ENCODE measurements at regions not wholly inside any gene's neighbourhood (a gene's known extent, or its start where the extent isn't known, plus 50 kb on each side); places are given as distances from the start of the nearest gene placed in this dataset.

- no peak for DNase-seq
These were observed 240.7 kb upstream of the PLEKHG7 start for GRCh38 chr12:92462049-92462448.

GRCh38 chr12:92459850-92460249 lies 242.9 kb upstream of the PLEKHG7 start:
- DNase-seq: no peak

GRCh38 chr12:92458996-92459395 lies 243.8 kb upstream of the PLEKHG7 start:
- DNase-seq: no peak

GRCh38 chr12:92457458-92458180 lies 245.2 kb upstream of the PLEKHG7 start:
- DNase-seq: no peak

GRCh38 chr12:92452763-92453162 lies 250.0 kb upstream of the PLEKHG7 start:
- DNase-seq: no peak

GRCh38 chr12:92446083-92446460 lies 256.7 kb upstream of the PLEKHG7 start:
- no peak for DNase-seq

- no peak for DNase-seq
These were observed 257.3 kb upstream of the PLEKHG7 start for GRCh38 chr12:92445253-92446082.

GRCh38 chr12:92444763-92445162 lies 258.0 kb upstream of the PLEKHG7 start:
- DNase-seq: no peak

GRCh38 chr12:92442782-92443181 lies 260.0 kb upstream of the PLEKHG7 start:
- DNase-seq: no peak

- no peak for DNase-seq
These were observed 262.7 kb upstream of the PLEKHG7 start for GRCh38 chr12:92440072-92440471.

- DNase-seq: no peak
These were observed 263.4 kb upstream of the PLEKHG7 start for GRCh38 chr12:92439420-92439805.

- DNase-seq: no peak
These were observed 264.0 kb upstream of the PLEKHG7 start for GRCh38 chr12:92438641-92439419.

- no peak for DNase-seq
These were observed 265.3 kb upstream of the PLEKHG7 start for GRCh38 chr12:92437452-92437851.

GRCh38 chr12:92436856-92437255 lies 265.9 kb upstream of the PLEKHG7 start:
- no peak for DNase-seq

- DNase-seq: no peak
These were observed 268.2 kb upstream of the PLEKHG7 start for GRCh38 chr12:92434607-92435025.

- DNase-seq: no peak
These were observed 269.9 kb upstream of the PLEKHG7 start for GRCh38 chr12:92432724-92433441.

GRCh38 chr12:92431146-92431545 lies 271.6 kb upstream of the PLEKHG7 start:
- no peak for DNase-seq

GRCh38 chr12:92426332-92426731 lies 276.5 kb upstream of the PLEKHG7 start:
- no peak for DNase-seq

GRCh38 chr12:92425165-92425564 lies 277.6 kb upstream of the PLEKHG7 start:
- no peak for DNase-seq

GRCh38 chr12:92424338-92424737 lies 278.5 kb upstream of the PLEKHG7 start:
- no peak for DNase-seq

- DNase-seq: no peak
These were observed 276.1 kb upstream of the BTG1 start for GRCh38 chr12:92421701-92422100.

- no peak for DNase-seq
These were observed 275.4 kb upstream of the BTG1 start for GRCh38 chr12:92421042-92421441.

- no peak for DNase-seq
These were observed 273.6 kb upstream of the BTG1 start for GRCh38 chr12:92419201-92419600.
